Neural progenitor cell (in vitro differentiated cells): ENCODE measurements at regions not wholly inside any gene's neighbourhood (a gene's known extent, or its start where the extent isn't known, plus 50 kb on each side); places are given as distances from the start of the nearest gene placed in this dataset.

ENCODE experiments used
- DNase-seq: peaks from one replicate; pipeline ENCODE4 v3.0.0-alpha.2; 2016; ENCODE audit warnings: low spot score
- H2AFZ ChIP-seq: fragments of 200-600 bp; sonication (generic); replicated peaks from 2 replicates; pipeline ENCODE4 v1.6.1; 2016; ENCODE audit warnings: antibody characterized with exemption
- H3F3A ChIP-seq: fragments of 200-600 bp; sonication (generic); 2 replicates; pipeline ENCODE4 v1.6.1; 2016; ENCODE audit warnings: antibody characterized with exemption, low read depth
- H3K27ac ChIP-seq: fragments of 200-600 bp; sonication (generic); 2 replicates; pipeline ENCODE4 v1.5.1; 2016; ENCODE audit warnings: mild to moderate bottlenecking
- H3K27me3 ChIP-seq: fragments of 200-600 bp; sonication (generic); 2 replicates; pipeline ENCODE4 v1.6.1; 2016; ENCODE audit warnings: mild to moderate bottlenecking, moderate library complexity
- H3K36me3 ChIP-seq: fragments of 200-600 bp; sonication (generic); 2 replicates; pipeline ENCODE4 v1.5.1; 2016
- H3K4me1 ChIP-seq: fragments of 200-600 bp; sonication (generic); 2 replicates; pipeline ENCODE4 v1.6.1; 2016; ENCODE audit warnings: mixed run types
- H3K4me2 ChIP-seq: fragments of 200-600 bp; sonication (generic); 2 replicates; pipeline ENCODE4 v1.6.1; 2016
- H3K4me3 ChIP-seq: fragments of 200-600 bp; sonication (generic); 2 replicates; pipeline ENCODE4 v1.5.1; 2016
- H3K79me2 ChIP-seq: fragments of 200-600 bp; sonication (generic); 2 replicates; pipeline ENCODE4 v1.6.1; 2016; ENCODE audit warnings: low read depth
- H3K9ac ChIP-seq: fragments of 200-600 bp; sonication (generic); 2 replicates; pipeline ENCODE4 v1.6.1; 2016
- H3K9me3 ChIP-seq: fragments of 200-600 bp; sonication (generic); 2 replicates; pipeline ENCODE4 v1.5.1; 2016; ENCODE audit warnings: low read depth
- H4K20me1 ChIP-seq: fragments of 200-600 bp; sonication (generic); 2 replicates; pipeline ENCODE4 v1.6.1; 2016; ENCODE audit warnings: low read depth
- H3K27ac Mint-ChIP-seq: 3 replicates; pipeline ENCODE4 v1.8.0; 2021; ENCODE audit warnings: mixed read lengths
- H3K27me3 Mint-ChIP-seq: 2 replicates; pipeline ENCODE4 v1.8.0; 2022; ENCODE audit warnings: low read depth, mild to moderate bottlenecking, inconsistent platforms, moderate library complexity, mixed read lengths; ENCODE audit not compliant: insufficient read depth
- H3K36me3 Mint-ChIP-seq: 3 replicates; pipeline ENCODE4 v1.8.0; 2021; ENCODE audit warnings: mixed read lengths
- H3K4me1 Mint-ChIP-seq: 3 replicates; pipeline ENCODE4 v1.8.0; 2021; ENCODE audit warnings: mixed read lengths
- H3K4me3 Mint-ChIP-seq: 3 replicates; pipeline ENCODE4 v1.8.0; 2021; ENCODE audit warnings: mild to moderate bottlenecking, moderate library complexity, mixed read lengths
- H3K9me3 Mint-ChIP-seq: 3 replicates; pipeline ENCODE4 v1.8.0; 2020; ENCODE audit warnings: mixed read lengths
- CTCF ChIP-seq: fragments of 200-600 bp; sonication (generic); IDR thresholded peaks from 2 replicates; pipeline ENCODE4 v1.5.1; 2017; ENCODE audit warnings: antibody characterized with exemption, mild to moderate bottlenecking
- EZH2 ChIP-seq: fragments of 200-600 bp; sonication (generic); IDR thresholded peaks from 2 replicates; pipeline ENCODE4 v1.6.1; 2017; ENCODE audit warnings: antibody characterized with exemption, mild to moderate bottlenecking, moderate library complexity
- EZH2phosphoT487 ChIP-seq: fragments of 200-600 bp; sonication (generic); IDR thresholded peaks from 2 replicates; pipeline ENCODE4 v1.6.1; 2017; ENCODE audit warnings: antibody characterized with exemption

GRCh38 chr3:64743156-64743886 is 55.5 kb upstream of the ADAMTS9 start:
- Mint-ChIP-seq H3K27ac (no peak overlapping the region), H3K4me1 (peaks cover 20% of the 10 kb centered on the region), H3K36me3 (no peaks in the 10 kb centered on the region), H3K9me3 (no peaks in the 10 kb centered on the region), H3K27me3 (peaks cover 2% of the 10 kb centered on the region), H3K4me3 (no peak overlapping the region)
- Histone ChIP-seq H3K9ac (no peak overlapping the region), H3F3A (no peaks in the 10 kb centered on the region), H3K4me1 (peaks cover 8% of the 10 kb centered on the region), H3K27me3 (no peaks in the 10 kb centered on the region), H4K20me1 (no peaks in the 10 kb centered on the region), H3K9me3 (no peaks in the 10 kb centered on the region), H3K79me2 (no peaks in the 10 kb centered on the region), H3K36me3 (no peaks in the 10 kb centered on the region), H3K27ac (no peak overlapping the region), H3K4me3 (no peak overlapping the region), H2AFZ (no peak overlapping the region), H3K4me2 (no peak overlapping the region)
- no peak for DNase-seq
- no peak for TF ChIP-seq EZH2phosphoT487
- no peak for TF ChIP-seq CTCF
- no peak for TF ChIP-seq EZH2

GRCh38 chr3:64741341-64741740 is 53.5 kb upstream of the ADAMTS9 start:
- H3K9me3 ChIP-seq = no peaks in the 10 kb centered on the region
- H3K4me1 ChIP-seq = peaks cover 7% of the 10 kb centered on the region
- Mint-ChIP-seq H3K4me1 (peaks cover 12% of the 10 kb centered on the region), H3K27ac (no peak overlapping the region), H3K27me3 (peaks cover 2% of the 10 kb centered on the region), H3K36me3 (no peaks in the 10 kb centered on the region), H3K4me3 (no peak overlapping the region), H3K9me3 (no peaks in the 10 kb centered on the region)
- H4K20me1 ChIP-seq = no peaks in the 10 kb centered on the region
- H3K27me3 ChIP-seq = no peaks in the 10 kb centered on the region
- no peak overlapping the region for H3K4me2 ChIP-seq
- H3K79me2 ChIP-seq = no peaks in the 10 kb centered on the region
- TF ChIP-seq EZH2phosphoT487 (no peak), CTCF (no peak), EZH2 (no peak)
- no peak for DNase-seq
- no peak overlapping the region for H3K4me3 ChIP-seq
- no peak overlapping the region for H2AFZ ChIP-seq
- H3K9ac ChIP-seq = no peak overlapping the region
- H3F3A ChIP-seq = no peaks in the 10 kb centered on the region
- H3K27ac ChIP-seq = no peak overlapping the region
- no peaks in the 10 kb centered on the region for H3K36me3 ChIP-seq

- H3K27ac Mint-ChIP-seq = no peak overlapping the region
- TF ChIP-seq EZH2 (no peak), CTCF (no peak), EZH2phosphoT487 (no peak)
- H4K20me1 ChIP-seq = no peaks in the 10 kb centered on the region
- no peak overlapping the region for H3K27ac ChIP-seq
- no peak for DNase-seq
- no peak overlapping the region for H3K9ac ChIP-seq
- H3K9me3 Mint-ChIP-seq = no peaks in the 10 kb centered on the region
- H3K79me2 ChIP-seq = no peaks in the 10 kb centered on the region
- no peak overlapping the region for H3K4me3 ChIP-seq
- H3K4me3 Mint-ChIP-seq = no peak overlapping the region
- H3K36me3 ChIP-seq = no peaks in the 10 kb centered on the region
- H3K4me2 ChIP-seq = no peak overlapping the region
- H3K9me3 ChIP-seq = no peaks in the 10 kb centered on the region
- H3K27me3 Mint-ChIP-seq = peaks cover 2% of the 10 kb centered on the region
- no peaks in the 10 kb centered on the region for H3K27me3 ChIP-seq
- H3K4me1 ChIP-seq = no peaks in the 10 kb centered on the region
- H2AFZ ChIP-seq = no peak overlapping the region
- no peaks in the 10 kb centered on the region for H3K36me3 Mint-ChIP-seq
- H3K4me1 Mint-ChIP-seq = peaks cover 12% of the 10 kb centered on the region
- no peaks in the 10 kb centered on the region for H3F3A ChIP-seq
Observed at GRCh38 chr3:64739971-64740631, 52.3 kb upstream of the ADAMTS9 start.
